HEK293 (cell line): ENCODE measurements at regions not wholly inside any gene's neighbourhood (a gene's known extent, or its start where the extent isn't known, plus 50 kb on each side); places are given as distances from the start of the nearest gene placed in this dataset.

Source experiments
- CTCF ChIA-PET: fragments of 350-600 bp; formaldehyde crosslinking; extraction: SDS; loops from one replicate; lab custom pipeline; 2021; ENCODE audit warnings: antibody characterized with exemption; lab: Yijun Ruan, JAX
- POLR2A ChIA-PET: fragments of 300-600 bp; formaldehyde crosslinking; extraction: SDS; loops from one replicate; lab custom pipeline; 2020; ENCODE audit warnings: antibody characterized with exemption, inconsistent platforms; lab: Yijun Ruan, JAX
- H3K27ac ChIP-seq: fragments of 200-500 bp; sonication (Bioruptor generic); 2 replicates; pipeline ENCODE4 v1.5.1; 2014; ENCODE audit warnings: low read depth, low read length, control low read depth, inconsistent platforms; ENCODE audit errors: extremely low read depth
- H3K36me3 ChIP-seq, 2 experiments: fragments of 200-500 bp in 1 of 2; sonication (Bioruptor generic) in 1 of 2; 1 replicate in 1 of 2; 2 replicates in 1 of 2; pipeline ENCODE4 v1.5.1; 2014 to 2017; ENCODE audit warnings: inconsistent platforms in 2 of 2, low read length in 2 of 2; ENCODE audit not compliant: control insufficient read depth in 2 of 2, insufficient read depth in 1 of 2
- H3K4me1 ChIP-seq: fragments of 200-500 bp; sonication (Bioruptor generic); 2 replicates; pipeline ENCODE4 v1.5.1; 2014; ENCODE audit warnings: mild to moderate bottlenecking, low read length, inconsistent platforms; ENCODE audit not compliant: control insufficient read depth, insufficient read depth
- H3K4me3 ChIP-seq: 2 replicates; pipeline ENCODE4 v1.5.1; 2011; ENCODE audit warnings: low read depth, mild to moderate bottlenecking, control low read depth, low read length, moderate library complexity
- H3K9me3 ChIP-seq: fragments of 200-500 bp; sonication (Bioruptor generic); 2 replicates; pipeline ENCODE4 v1.5.1; 2014; ENCODE audit warnings: low read depth, low read length, inconsistent platforms; ENCODE audit not compliant: control insufficient read depth, insufficient read depth
- GLI4 ChIP-seq: fragments of 450-650 bp; formaldehyde crosslinking; IDR thresholded peaks from 2 replicates; pipeline ENCODE4 v1.5.1; 2016; ENCODE audit warnings: missing biosample characterization, missing genetic modification characterization
- KLF10 ChIP-seq: fragments of 450-650 bp; IDR thresholded peaks from 2 replicates; pipeline ENCODE4 v1.5.1; 2018; ENCODE audit warnings: missing biosample characterization, mild to moderate bottlenecking, missing genetic modification characterization
- OVOL3 ChIP-seq: fragments of 450-650 bp; formaldehyde crosslinking; IDR thresholded peaks from 2 replicates; pipeline ENCODE4 v1.5.1; 2016; ENCODE audit warnings: missing biosample characterization, missing genetic modification characterization
- PRDM6 ChIP-seq: fragments of 450-650 bp; formaldehyde crosslinking; IDR thresholded peaks from 2 replicates; pipeline ENCODE4 v1.5.1; 2017; ENCODE audit warnings: missing biosample characterization, missing genetic modification characterization
- ZBTB21 ChIP-seq: fragments of 450-650 bp; formaldehyde crosslinking; IDR thresholded peaks from 2 replicates; pipeline ENCODE4 v1.5.1; 2017; ENCODE audit warnings: missing biosample characterization, missing genetic modification characterization
- ZBTB49 ChIP-seq: fragments of 450-650 bp; formaldehyde crosslinking; IDR thresholded peaks from 2 replicates; pipeline ENCODE4 v1.5.1; 2016; ENCODE audit warnings: missing biosample characterization, missing genetic modification characterization, low read depth
- ZBTB7A ChIP-seq: fragments of 450-650 bp; formaldehyde crosslinking; IDR thresholded peaks from 2 replicates; pipeline ENCODE4 v1.5.1; 2016; ENCODE audit warnings: low read depth, missing biosample characterization, missing genetic modification characterization
- ZFP3 ChIP-seq: fragments of 450-650 bp; formaldehyde crosslinking; IDR thresholded peaks from 2 replicates; pipeline ENCODE4 v1.5.1; 2016; ENCODE audit warnings: low read depth, missing biosample characterization, missing genetic modification characterization
- ZNF18 ChIP-seq: fragments of 450-650 bp; formaldehyde crosslinking; IDR thresholded peaks from 2 replicates; pipeline ENCODE4 v1.5.1; 2016; ENCODE audit warnings: missing biosample characterization, missing genetic modification characterization
- ZNF202 ChIP-seq: fragments of 450-650 bp; formaldehyde crosslinking; IDR thresholded peaks from 2 replicates; pipeline ENCODE4 v1.5.1; 2016; ENCODE audit warnings: missing biosample characterization, missing genetic modification characterization, borderline replicate concordance
- ZNF26 ChIP-seq: fragments of 450-650 bp; formaldehyde crosslinking; IDR thresholded peaks from 2 replicates; pipeline ENCODE4 v1.5.1; 2016; ENCODE audit warnings: missing biosample characterization, missing genetic modification characterization
- ZNF280D ChIP-seq: fragments of 450-650 bp; formaldehyde crosslinking; IDR thresholded peaks from 2 replicates; pipeline ENCODE4 v1.5.1; 2016; ENCODE audit warnings: missing biosample characterization, missing genetic modification characterization
- ZNF518A ChIP-seq: fragments of 450-650 bp; formaldehyde crosslinking; conservative IDR thresholded peaks from 2 replicates; pipeline ENCODE4 v1.5.1; 2016; ENCODE audit warnings: low read depth, missing biosample characterization, missing genetic modification characterization
- ZNF548 ChIP-seq: fragments of 450-650 bp; formaldehyde crosslinking; IDR thresholded peaks from 2 replicates; pipeline ENCODE4 v1.5.1; 2016; ENCODE audit warnings: missing biosample characterization, missing genetic modification characterization
- ZNF639 ChIP-seq: fragments of 450-650 bp; formaldehyde crosslinking; IDR thresholded peaks from 2 replicates; pipeline ENCODE4 v1.5.1; 2016; ENCODE audit warnings: missing biosample characterization, missing genetic modification characterization
- ZSCAN5A ChIP-seq: fragments of 450-650 bp; formaldehyde crosslinking; IDR thresholded peaks from 2 replicates; pipeline ENCODE4 v1.5.1; 2016; ENCODE audit warnings: missing biosample characterization, missing genetic modification characterization
- ZXDB ChIP-seq: fragments of 450-650 bp; formaldehyde crosslinking; IDR thresholded peaks from 2 replicates; pipeline ENCODE4 v1.5.1; 2016; ENCODE audit warnings: missing biosample characterization, missing genetic modification characterization

GRCh38 chr2:228387776-228388175 lies 206.3 kb upstream of the SPHKAP start:
- H3K4me3 ChIP-seq = no peak overlapping the region
- POLR2A ChIA-PET = no interaction called here
- CTCF ChIA-PET = no interaction called here
- no peaks in the 10 kb centered on the region for H3K36me3 ChIP-seq
- no peaks in the 10 kb centered on the region for H3K9me3 ChIP-seq
- H3K27ac ChIP-seq = no peak overlapping the region
- H3K4me1 ChIP-seq = no peaks in the 10 kb centered on the region
- TF ChIP-seq GLI4 (tag by site-specific recombination) (no peak), ZBTB7A (tag by site-specific recombination) (no peak), ZNF18 (tag by site-specific recombination) (no peak), ZSCAN5A (no peak), PRDM6 (no peak), ZNF639 (tag by site-specific recombination) (no peak), ZNF548 (tag by site-specific recombination) (no peak), ZFP3 (tag by site-specific recombination) (no peak), OVOL3 (tag by site-specific recombination) (no peak), ZNF518A (tag by site-specific recombination) (no peak), KLF10 (tag by site-specific recombination) (no peak), ZXDB (tag by site-specific recombination) (no peak), ZBTB49 (tag by site-specific recombination) (no peak), ZBTB21 (tag by site-specific recombination) (no peak), ZNF280D (no peak), ZNF26 (tag by site-specific recombination) (no peak), ZNF202 (tag by site-specific recombination) (no peak)
